ENCODE measurements at regions not wholly inside any gene's neighbourhood (a gene's known extent, or its start where the extent isn't known, plus 50 kb on each side); places are given as distances from the start of the nearest gene placed in this dataset.

DNA sequence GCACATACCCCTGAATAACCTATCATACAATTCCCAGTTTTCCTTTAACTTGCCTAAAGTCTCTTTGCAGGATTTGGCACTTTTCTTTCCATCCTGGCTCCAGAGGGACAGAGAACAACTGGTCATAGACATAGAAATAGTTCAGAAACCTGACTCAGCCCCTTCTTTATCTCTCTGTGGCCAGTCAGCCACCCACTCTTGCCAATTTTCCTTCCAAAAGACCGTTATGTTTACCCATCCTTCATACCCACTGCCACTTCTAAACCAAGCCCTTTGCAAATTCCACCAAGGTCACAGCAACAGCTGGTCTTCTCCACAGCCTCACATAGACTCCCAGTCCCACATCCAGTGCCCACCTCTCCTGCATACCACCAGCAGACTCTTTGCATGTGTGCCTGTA, 127.2 kb upstream of the FGGY start:
- TF ChIP-seq TAF7 (optimal IDR thresholded peaks at IDR 0.05; ENCODE audit: borderline replicate concordance, low read depth, low read length): no peak
- TF ChIP-seq SP1 (IDR thresholded peaks at IDR 0.05; ENCODE audit: low read depth, low read length): no peak
- no peak for TF ChIP-seq EP300 (IDR thresholded peaks at IDR 0.05; ENCODE audit: borderline replicate concordance in 1 of 2, low read depth in 2 of 2, low read length in 2 of 2)
- TF ChIP-seq TAF1 (IDR thresholded peaks at IDR 0.05; ENCODE audit: low read depth, low read length): no peak
- TF ChIP-seq PHF8 (conservative IDR thresholded peaks at IDR 0.05; ENCODE audit: low read depth, low read length): no peak
- TF ChIP-seq CHD2 (IDR thresholded peaks at IDR 0.05; ENCODE audit: low read length): no peak
- TF ChIP-seq CTCF (IDR thresholded peaks at IDR 0.05; ENCODE audit: control extremely low read depth in 1 of 3, insufficient read depth in 1 of 3, low read depth in 1 of 3, low read length in 3 of 3): no peak
- no peak for TF ChIP-seq POLR2AphosphoS5 (IDR thresholded peaks at IDR 0.05; ENCODE audit: low read depth, low read length)
- TF ChIP-seq SRF (IDR thresholded peaks at IDR 0.05; ENCODE audit: low read depth, low read length): no peak

Data from H1 (cell line).